HCT116 (cell line): ENCODE measurements at regions not wholly inside any gene's neighbourhood (a gene's known extent, or its start where the extent isn't known, plus 50 kb on each side); places are given as distances from the start of the nearest gene placed in this dataset.

Experiments
- ATAC-seq: fragments of 200-7000 bp; cut with Tn5 transposase; 2 replicates; pipeline ENCODE4 v1.9.1; 2020; ENCODE audit warnings: mild to moderate bottlenecking, moderate library complexity
- BruUV-seq: library from RNA; stranded (reverse); fragments of 400-500 nt; replicated peaks from 2 replicates; lab custom pipeline; 2021; lab: Mats Ljungman, UMichigan
- CTCF ChIA-PET: fragments of 300-600 bp; sonication (Branson Sonifier 250); formaldehyde crosslinking; loops from one replicate; lab custom pipeline; 2021; ENCODE audit warnings: antibody characterized with exemption; lab: Charles Lee
- POLR2A ChIA-PET: fragments of 300-600, 350-600 bp; sonication (Branson Sonifier 250); formaldehyde crosslinking; loops from one replicate; lab custom pipeline; 2021; ENCODE audit warnings: antibody characterized with exemption; lab: Charles Lee
- RAD21 ChIA-PET, 2 experiments: fragments of 300-600 bp; sonication (Branson Sonifier 250); formaldehyde crosslinking; loops; one replicate each; lab custom pipeline; 2023; ENCODE audit warnings: low total read pairs in 2 of 2; ENCODE audit not compliant: uncharacterized antibody in 2 of 2, unreplicated experiment in 2 of 2, low non-redundant PET in 1 of 2; lab: Charles Lee
- DNase-seq: peaks from one replicate; pipeline ENCODE4 v3.0.0-alpha.2; 2010; ENCODE audit warnings: low read depth, low spot score
- H2AFZ ChIP-seq: fragments of 200-600 bp; shearing (Covaris generic), sonication (generic); 2 replicates; pipeline ENCODE4 v1.6.1; 2017; ENCODE audit warnings: low read depth, mixed run types, mixed read lengths, antibody characterized with exemption, low read length; ENCODE audit not compliant: poor library complexity, severe bottlenecking
- H3K27ac ChIP-seq: 2 replicates; pipeline ENCODE4 v1.5.1; 2012; ENCODE audit warnings: low read depth, low read length
- H3K27me3 ChIP-seq: fragments of 200-600 bp; sonication (generic); 2 replicates; pipeline ENCODE4 v1.6.1; 2016; ENCODE audit warnings: mixed run types, low read length, mixed read lengths; ENCODE audit not compliant: insufficient read depth
- H3K36me3 ChIP-seq, 2 experiments: fragments of 200-500 bp in 1 of 2; fragments of 200-600 bp in 1 of 2; sonication (Bioruptor generic) in 1 of 2; sonication (generic) in 1 of 2; 2 replicates each; pipeline versions ENCODE4 v1.5.1 to v1.6.1; 2014 to 2016; ENCODE audit warnings: low read length in 2 of 2, inconsistent platforms in 1 of 2, mixed read lengths in 1 of 2, mixed run types in 1 of 2; ENCODE audit not compliant: insufficient read depth in 2 of 2, control insufficient read depth in 1 of 2
- H3K4me1 ChIP-seq, 2 experiments: fragments of 200-600 bp in 1 of 2; sonication (generic) in 1 of 2; 2 replicates each; pipeline versions ENCODE4 v1.5.1 to v1.6.1; 2012 to 2017; ENCODE audit warnings: low read length in 2 of 2, inconsistent platforms in 1 of 2, mild to moderate bottlenecking in 1 of 2, mixed read lengths in 1 of 2, mixed run types in 1 of 2, moderate library complexity in 1 of 2; ENCODE audit not compliant: insufficient read depth in 2 of 2, control insufficient read depth in 1 of 2
- H3K4me2 ChIP-seq: fragments of 200-600 bp; sonication (generic); 2 replicates; pipeline ENCODE4 v1.6.1; 2017; ENCODE audit warnings: mixed run types, low read length, mixed read lengths
- H3K4me3 ChIP-seq, 2 experiments: fragments of 200-600 bp in 1 of 2; sonication (generic) in 1 of 2; replicated peaks in 1 of 2; 2 replicates each; pipeline ENCODE4 v1.5.1; 2011 to 2016; ENCODE audit warnings: low read length in 2 of 2, control low read depth in 1 of 2, low read depth in 1 of 2, mild to moderate bottlenecking in 1 of 2, mixed read lengths in 1 of 2, mixed run types in 1 of 2
- H3K79me2 ChIP-seq: fragments of 200-600 bp; sonication (generic); 2 replicates; pipeline ENCODE4 v1.6.1; 2017; ENCODE audit warnings: mild to moderate bottlenecking, mixed run types, low read length, moderate library complexity, mixed read lengths; ENCODE audit not compliant: insufficient read depth
- H3K9ac ChIP-seq: fragments of 200-600 bp; sonication (generic); 2 replicates; pipeline ENCODE4 v1.6.1; 2016; ENCODE audit warnings: low read length, mixed read lengths
- H3K9me2 ChIP-seq: fragments of 200-600 bp; sonication (generic), shearing (Covaris generic); 2 replicates; pipeline ENCODE4 v1.6.1; 2017; ENCODE audit warnings: mixed run types, mild to moderate bottlenecking, moderate library complexity; ENCODE audit not compliant: insufficient read depth
- H3K9me3 ChIP-seq, 2 experiments: fragments of 200-500 bp in 1 of 2; fragments of 200-600 bp in 1 of 2; sonication (Bioruptor generic) in 1 of 2; sonication (generic) in 1 of 2; 2 replicates each; pipeline ENCODE4 v1.6.1; 2014 to 2017; ENCODE audit warnings: low read length in 2 of 2, mixed read lengths in 2 of 2, inconsistent platforms in 1 of 2, low read depth in 1 of 2, mild to moderate bottlenecking in 1 of 2, mixed run types in 1 of 2, moderate library complexity in 1 of 2; ENCODE audit not compliant: control insufficient read depth in 1 of 2, insufficient read depth in 1 of 2
- H4K20me1 ChIP-seq: fragments of 200-600 bp; sonication (generic), shearing (Covaris generic); 2 replicates; pipeline ENCODE4 v1.6.1; 2017; ENCODE audit warnings: mixed run types, mild to moderate bottlenecking, moderate library complexity; ENCODE audit not compliant: insufficient read depth
- ATF3 ChIP-seq: IDR thresholded peaks from 2 replicates; pipeline ENCODE4 v1.6.1; 2012
- CBX3 ChIP-seq: IDR thresholded peaks from 2 replicates; pipeline ENCODE4 v1.6.1; 2012; ENCODE audit warnings: low read depth
- ELF1 ChIP-seq: IDR thresholded peaks from 2 replicates; pipeline ENCODE4 v1.6.1; 2012; ENCODE audit warnings: low read depth, borderline replicate concordance
- EZH2phosphoT487 ChIP-seq: fragments of 200-600 bp; IDR thresholded peaks from 2 replicates; pipeline ENCODE4 v1.6.1; 2018; ENCODE audit warnings: antibody characterized with exemption, borderline replicate concordance
- REST ChIP-seq: IDR thresholded peaks from 2 replicates; pipeline ENCODE4 v1.6.1; 2012; ENCODE audit warnings: low read depth
- SP1 ChIP-seq: IDR thresholded peaks from 2 replicates; pipeline ENCODE4 v1.6.1; 2012; ENCODE audit warnings: low read depth
- YY1 ChIP-seq: IDR thresholded peaks from 2 replicates; pipeline ENCODE4 v1.6.1; 2011; ENCODE audit warnings: low read length, low read depth, moderate library complexity, mild to moderate bottlenecking; ENCODE audit not compliant: insufficient replicate concordance; ENCODE audit errors: extremely low read depth
- ZNF274 ChIP-seq: fragments of 200-500 bp; sonication (Bioruptor generic); IDR thresholded peaks from 2 replicates; pipeline ENCODE4 v1.6.1; 2014; ENCODE audit warnings: mild to moderate bottlenecking, low read depth, low read length, inconsistent platforms
- intact Hi-C: fragments of 100-400 bp; cut with micrococcal nuclease; formaldehyde crosslinking; loops from 2 replicates; pipeline ENCODE4 v1.10.0; 2022
- TF ChIP-seq, protein P1 (sequence below), 3 experiments: fragments of 200-600 bp in 1 of 3; sonication (generic) in 1 of 3; IDR thresholded peaks in 2 of 3; conservative IDR thresholded peaks in 1 of 3; 2 replicates each; pipeline ENCODE4 v1.5.1; 2012 to 2017; ENCODE audit warnings: low read depth in 2 of 3, low read length in 2 of 3, antibody characterized with exemption in 1 of 3, borderline replicate concordance in 1 of 3, control low read depth in 1 of 3, mild to moderate bottlenecking in 1 of 3, mixed read lengths in 1 of 3, mixed run types in 1 of 3, moderate library complexity in 1 of 3; ENCODE audit not compliant: insufficient read depth in 1 of 3

DNA sequence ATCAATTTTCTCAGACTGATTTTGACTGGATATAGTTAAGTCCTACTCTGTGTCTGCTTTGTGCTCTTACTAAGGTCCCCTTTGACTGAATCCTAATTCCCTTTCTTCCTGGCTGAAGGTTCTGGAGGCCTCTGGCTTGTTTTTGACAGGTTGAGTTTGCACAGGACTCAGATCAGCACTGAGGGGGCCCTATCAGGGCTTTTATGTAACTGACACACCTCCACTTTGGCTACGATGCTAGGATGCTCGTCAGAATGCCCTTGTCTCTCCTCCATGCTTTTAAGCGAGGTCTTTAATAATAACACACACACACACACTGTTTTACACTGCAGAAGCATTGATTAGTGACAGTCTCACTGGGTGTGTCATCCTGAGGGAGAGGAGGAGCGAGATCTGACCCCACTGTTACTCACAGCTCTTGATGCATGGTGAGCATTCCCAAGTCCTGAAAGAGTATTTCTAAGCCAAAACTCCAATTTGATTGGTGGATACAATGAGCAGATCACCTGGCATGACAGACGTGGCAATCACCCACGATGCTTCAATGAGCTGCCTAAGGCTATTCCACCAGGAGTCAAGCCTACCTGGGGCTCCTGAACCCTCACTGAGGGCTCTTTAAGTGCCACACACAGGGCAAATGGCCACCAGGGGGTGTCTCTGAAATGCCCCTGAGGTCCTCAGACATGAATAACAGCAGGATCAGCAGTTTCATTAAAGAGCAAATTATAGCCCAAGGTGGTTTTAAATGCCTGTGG is 130.4 kb upstream of the CPEB2 start:
- ChIA-PET RAD21 (no interaction called here), POLR2A (no interaction called here), CTCF (no interaction called here)
- Histone ChIP-seq H3K27ac (no peak overlapping the region), H3K9ac (no peak overlapping the region), H3K79me2 (no peaks in the 10 kb centered on the region), H3K4me3 (no peak overlapping the region), H3K27me3 (peaks cover 5% of the 10 kb centered on the region; the same call in 1 of the 2 replicates), H3K4me2 (no peak overlapping the region), H3K36me3 (no peaks in the 10 kb centered on the region), H3K4me1 (no peaks in the 10 kb centered on the region), H2AFZ (no peak overlapping the region), H4K20me1 (no peaks in the 10 kb centered on the region), H3K9me2 (no peaks in the 10 kb centered on the region), H3K9me3 (no peaks in the 10 kb centered on the region)
- ATAC-seq: peak; percentile 74
- BruUV-seq: no TSS peak
- intact Hi-C loops: loop anchor here (5.0 kb wide), 1 partner anchor 290 kb away; no protein-coding TSS in a partner anchor
- TF ChIP-seq ATF3: no peak
- TF ChIP-seq, protein P1, sequence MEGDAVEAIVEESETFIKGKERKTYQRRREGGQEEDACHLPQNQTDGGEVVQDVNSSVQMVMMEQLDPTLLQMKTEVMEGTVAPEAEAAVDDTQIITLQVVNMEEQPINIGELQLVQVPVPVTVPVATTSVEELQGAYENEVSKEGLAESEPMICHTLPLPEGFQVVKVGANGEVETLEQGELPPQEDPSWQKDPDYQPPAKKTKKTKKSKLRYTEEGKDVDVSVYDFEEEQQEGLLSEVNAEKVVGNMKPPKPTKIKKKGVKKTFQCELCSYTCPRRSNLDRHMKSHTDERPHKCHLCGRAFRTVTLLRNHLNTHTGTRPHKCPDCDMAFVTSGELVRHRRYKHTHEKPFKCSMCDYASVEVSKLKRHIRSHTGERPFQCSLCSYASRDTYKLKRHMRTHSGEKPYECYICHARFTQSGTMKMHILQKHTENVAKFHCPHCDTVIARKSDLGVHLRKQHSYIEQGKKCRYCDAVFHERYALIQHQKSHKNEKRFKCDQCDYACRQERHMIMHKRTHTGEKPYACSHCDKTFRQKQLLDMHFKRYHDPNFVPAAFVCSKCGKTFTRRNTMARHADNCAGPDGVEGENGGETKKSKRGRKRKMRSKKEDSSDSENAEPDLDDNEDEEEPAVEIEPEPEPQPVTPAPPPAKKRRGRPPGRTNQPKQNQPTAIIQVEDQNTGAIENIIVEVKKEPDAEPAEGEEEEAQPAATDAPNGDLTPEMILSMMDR (IDR thresholded peaks at IDR 0.05 in 2 of 3, conservative IDR thresholded peaks at IDR 0.05 in 1 of 3; ENCODE audit: borderline replicate concordance in 1 of 3, insufficient read depth in 1 of 3, low read depth in 2 of 3, low read length in 2 of 3): peak in 2 of 3 experiments; percentile 41 to 45; a peak in 4 of 6 replicates
- peak; percentile 2 for DNase-seq

- no peaks in the 10 kb centered on the region for H4K20me1 ChIP-seq
- POLR2A ChIA-PET: no interaction called here
- H3K4me1 ChIP-seq: no peaks in the 10 kb centered on the region
- intact Hi-C loops: loop anchor here (5.0 kb wide), 1 partner anchor 287 kb away; no protein-coding TSS in a partner anchor
- H3K9me3 ChIP-seq: no peaks in the 10 kb centered on the region
- H3K4me3 ChIP-seq: no peak overlapping the region
- no peak overlapping the region for H2AFZ ChIP-seq
- BruUV-seq: no TSS peak
- H3K9ac ChIP-seq: no peak overlapping the region
- RAD21 ChIA-PET: no interaction called here
- ATAC-seq: no peak
- no peak overlapping the region for H3K4me2 ChIP-seq
- DNase-seq: no peak
- no peak overlapping the region for H3K27ac ChIP-seq
- no peaks in the 10 kb centered on the region for H3K79me2 ChIP-seq
- H3K9me2 ChIP-seq: no peaks in the 10 kb centered on the region
- peaks cover 5% of the 10 kb centered on the region; the same call in 1 of the 2 replicates for H3K27me3 ChIP-seq
- no peaks in the 10 kb centered on the region for H3K36me3 ChIP-seq
- CTCF ChIA-PET: no interaction called here
- TF ChIP-seq ZNF274 (no peak), ELF1 (no peak), REST (no peak), EZH2phosphoT487 (no peak), CBX3 (no peak), YY1 (no peak), SP1 (no peak)
- TF ChIP-seq, protein P1 (IDR thresholded peaks at IDR 0.05 in 2 of 3, conservative IDR thresholded peaks at IDR 0.05 in 1 of 3; ENCODE audit: borderline replicate concordance in 1 of 3, insufficient read depth in 1 of 3, low read depth in 2 of 3, low read length in 2 of 3): no peak
Measured at GRCh38 chr4:14874990-14875389, 127.3 kb upstream of the CPEB2 start.
